Naive thymus-derived CD4-positive, alpha-beta T cell (primary cell): ENCODE measurements at regions not wholly inside any gene's neighbourhood (a gene's known extent, or its start where the extent isn't known, plus 50 kb on each side); places are given as distances from the start of the nearest gene placed in this dataset.

Source experiments
- ATAC-seq: fragments of 150-1000 bp; cut with Tn5 transposase; 2 replicates; pipeline ENCODE4 v1.10.0; 2021; ENCODE audit warnings: mild to moderate bottlenecking, moderate library complexity
- CTCF ChIA-PET: fragments of 350-600 bp; sonication (Branson Sonifier 250); formaldehyde crosslinking; loops from one replicate; lab custom pipeline; 2021; ENCODE audit warnings: antibody characterized with exemption; lab: Charles Lee
- POLR2A ChIA-PET: fragments of 350-600 bp; sonication (Branson Sonifier 250); formaldehyde crosslinking; loops from one replicate; lab custom pipeline; 2021; ENCODE audit warnings: antibody characterized with exemption, inconsistent platforms; lab: Charles Lee
- DNase-seq, 9 donors: peaks; one replicate each; pipeline versions ENCODE4 v3.0.0 to v3.0.0-alpha.2; 2020 to 2022; ENCODE audit warnings: mixed read lengths in 1 of 9
- H3K27ac ChIP-seq: one replicate; pipeline ENCODE4 v1.7.0; 2013; ENCODE audit warnings: mild to moderate bottlenecking, low read depth, low read length, moderate library complexity
- H3K27me3 ChIP-seq, 2 donors: one replicate each; pipeline ENCODE4 v1.7.0; 2013; ENCODE audit warnings: low read length in 2 of 2, mild to moderate bottlenecking in 2 of 2, moderate library complexity in 2 of 2; ENCODE audit not compliant: control insufficient read depth in 2 of 2, insufficient read depth in 2 of 2
- H3K36me3 ChIP-seq, 3 experiments: 1 replicate in 2 of 3; 2 replicates in 1 of 3; pipeline ENCODE4 v1.7.0; 2013; ENCODE audit warnings: low read length in 3 of 3, mild to moderate bottlenecking in 3 of 3, moderate library complexity in 1 of 3; ENCODE audit not compliant: insufficient read depth in 3 of 3, control insufficient read depth in 2 of 3
- H3K4me1 ChIP-seq, 2 donors: one replicate each; pipeline ENCODE4 v1.7.0; 2013; ENCODE audit warnings: low read length in 2 of 2, mild to moderate bottlenecking in 2 of 2, moderate library complexity in 1 of 2; ENCODE audit not compliant: control insufficient read depth in 2 of 2, insufficient read depth in 2 of 2
- H3K4me3 ChIP-seq: 2 replicates; pipeline ENCODE4 v1.7.0; 2013; ENCODE audit warnings: mild to moderate bottlenecking, low read length
- H3K9me3 ChIP-seq, 3 experiments: 1 replicate in 2 of 3; 2 replicates in 1 of 3; pipeline ENCODE4 v1.7.0; 2013; ENCODE audit warnings: low read length in 3 of 3; ENCODE audit not compliant: control insufficient read depth in 2 of 3
- H3K27ac Mint-ChIP-seq, 9 donors: one replicate each; pipeline ENCODE4 v1.8.0; 2020 to 2022; ENCODE audit warnings: mixed read lengths in 9 of 9, mild to moderate bottlenecking in 8 of 9, moderate library complexity in 5 of 9, inconsistent platforms in 2 of 9
- H3K27me3 Mint-ChIP-seq, 5 donors: one replicate each; pipeline ENCODE4 v1.8.0; 2021 to 2022; ENCODE audit warnings: mixed read lengths in 5 of 5, mild to moderate bottlenecking in 1 of 5
- H3K36me3 Mint-ChIP-seq, 5 donors: one replicate each; pipeline ENCODE4 v1.8.0; 2020 to 2022; ENCODE audit warnings: mixed read lengths in 5 of 5, mild to moderate bottlenecking in 3 of 5, inconsistent platforms in 1 of 5
- H3K4me1 Mint-ChIP-seq, 7 donors: one replicate each; pipeline ENCODE4 v1.8.0; 2020 to 2022; ENCODE audit warnings: mixed read lengths in 7 of 7, mild to moderate bottlenecking in 3 of 7, inconsistent platforms in 1 of 7
- H3K4me3 Mint-ChIP-seq, 10 donors: one replicate each; pipeline ENCODE4 v1.8.0; 2020 to 2022; ENCODE audit warnings: mild to moderate bottlenecking in 10 of 10, mixed read lengths in 10 of 10, moderate library complexity in 6 of 10, inconsistent platforms in 2 of 10
- H3K9me3 Mint-ChIP-seq, 11 donors: one replicate each; pipeline ENCODE4 v1.8.0; 2020 to 2022; ENCODE audit warnings: mixed read lengths in 11 of 11, mild to moderate bottlenecking in 4 of 11, inconsistent platforms in 1 of 11, moderate library complexity in 1 of 11
- intact Hi-C, 2 donors: fragments of 100-400 bp; cut with micrococcal nuclease; formaldehyde crosslinking; loops; one replicate each; pipeline ENCODE4 v1.15.1; 2023

DNA sequence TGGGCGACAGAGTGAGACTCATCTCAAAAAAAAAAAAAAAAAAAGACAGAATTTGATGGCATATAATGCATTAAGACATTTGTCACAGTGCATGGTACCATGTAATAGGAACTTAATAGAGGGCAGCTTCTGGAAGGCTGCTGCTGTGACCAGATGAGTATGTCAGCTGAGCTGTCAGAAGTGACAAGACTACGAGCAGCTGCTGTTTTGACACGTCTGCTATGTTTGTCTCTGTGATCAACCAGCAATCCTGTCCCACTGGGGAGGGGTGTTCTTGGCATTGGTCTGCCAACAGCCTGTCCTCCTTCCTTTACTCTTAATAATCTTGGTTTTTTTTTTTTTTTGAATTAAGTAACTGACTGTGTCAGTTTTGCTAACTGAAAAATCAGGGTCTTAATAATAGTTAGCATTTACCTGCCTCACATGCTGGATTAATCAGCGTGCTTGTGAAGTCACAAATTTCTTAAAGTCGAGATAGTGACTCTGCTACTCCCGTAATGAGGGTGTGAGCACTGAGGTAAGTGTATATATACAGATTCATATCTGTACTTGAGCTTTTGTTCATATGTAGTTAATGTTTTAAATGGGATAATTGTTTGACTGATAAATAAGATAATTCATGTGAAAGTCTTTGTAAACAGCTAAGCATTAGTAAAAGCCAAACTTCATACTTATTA is 152.4 kb downstream of the BMP2 start:
- intact Hi-C loops: no loop called here
- Histone ChIP-seq H3K27ac (no peak overlapping the region), H3K36me3 (no peaks in the 10 kb centered on the region), H3K4me3 (no peak overlapping the region), H3K4me1 (no peaks in the 10 kb centered on the region), H3K27me3 (no peaks in the 10 kb centered on the region), H3K9me3 (no peaks in the 10 kb centered on the region)
- CTCF ChIA-PET: no interaction called here
- ATAC-seq (no peak), DNase-seq (no peak)
- POLR2A ChIA-PET: no interaction called here
- H3K9me3 Mint-ChIP-seq: peaks cover 0 to 13% (median 4%) of the 10 kb centered on the region in 11 donors
- no peak overlapping the region for H3K27ac Mint-ChIP-seq
- H3K4me1 Mint-ChIP-seq: no peaks in the 10 kb centered on the region
- no peaks in the 10 kb centered on the region for H3K27me3 Mint-ChIP-seq
- no peak overlapping the region for H3K4me3 Mint-ChIP-seq
- H3K36me3 Mint-ChIP-seq: no peaks in the 10 kb centered on the region

DNA sequence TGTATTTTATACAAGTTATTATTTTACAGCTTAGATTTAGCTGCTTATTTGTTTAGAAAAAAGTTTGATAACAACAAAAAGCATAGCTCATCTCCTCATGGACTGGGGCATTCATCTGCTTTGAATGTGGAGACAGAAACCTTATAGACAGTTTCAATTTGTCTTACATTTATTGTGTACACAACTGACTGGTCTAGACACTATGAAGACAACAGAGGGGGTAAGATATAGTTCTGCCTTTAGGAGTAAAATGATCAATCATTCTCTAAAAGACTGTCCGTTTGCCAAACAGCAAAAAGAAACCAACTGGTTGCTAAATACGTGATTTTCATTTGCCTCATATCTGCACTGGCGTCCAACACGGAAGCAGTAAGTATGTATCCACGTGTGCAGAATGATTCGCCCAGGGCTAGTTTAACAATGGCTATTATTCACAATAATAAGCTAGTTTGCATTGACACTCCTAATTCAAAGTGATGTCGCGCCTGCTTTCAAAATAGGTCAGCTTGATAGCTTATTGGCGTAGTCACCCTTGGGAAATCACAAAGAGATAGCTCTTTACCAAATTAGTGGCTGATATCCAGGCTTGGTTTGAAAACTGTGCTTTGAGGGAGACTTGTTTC is 153.6 kb downstream of the BMP2 start:
- H3K27me3 ChIP-seq: no peaks in the 10 kb centered on the region
- intact Hi-C loops: no loop called here
- ATAC-seq (no peak), DNase-seq (no peak)
- H3K4me1 Mint-ChIP-seq: no peaks in the 10 kb centered on the region
- POLR2A ChIA-PET: no interaction called here
- no peak overlapping the region for H3K4me3 Mint-ChIP-seq
- peaks cover 0 to 9% (median 6%) of the 10 kb centered on the region in 11 donors for H3K9me3 Mint-ChIP-seq
- H3K9me3 ChIP-seq: no peaks in the 10 kb centered on the region
- H3K4me1 ChIP-seq: no peaks in the 10 kb centered on the region
- H3K36me3 Mint-ChIP-seq: no peaks in the 10 kb centered on the region
- H3K36me3 ChIP-seq: no peaks in the 10 kb centered on the region
- CTCF ChIA-PET: no interaction called here
- no peaks in the 10 kb centered on the region for H3K27me3 Mint-ChIP-seq
- H3K4me3 ChIP-seq: no peak overlapping the region
- H3K27ac Mint-ChIP-seq: no peak overlapping the region
- H3K27ac ChIP-seq: no peak overlapping the region

DNA sequence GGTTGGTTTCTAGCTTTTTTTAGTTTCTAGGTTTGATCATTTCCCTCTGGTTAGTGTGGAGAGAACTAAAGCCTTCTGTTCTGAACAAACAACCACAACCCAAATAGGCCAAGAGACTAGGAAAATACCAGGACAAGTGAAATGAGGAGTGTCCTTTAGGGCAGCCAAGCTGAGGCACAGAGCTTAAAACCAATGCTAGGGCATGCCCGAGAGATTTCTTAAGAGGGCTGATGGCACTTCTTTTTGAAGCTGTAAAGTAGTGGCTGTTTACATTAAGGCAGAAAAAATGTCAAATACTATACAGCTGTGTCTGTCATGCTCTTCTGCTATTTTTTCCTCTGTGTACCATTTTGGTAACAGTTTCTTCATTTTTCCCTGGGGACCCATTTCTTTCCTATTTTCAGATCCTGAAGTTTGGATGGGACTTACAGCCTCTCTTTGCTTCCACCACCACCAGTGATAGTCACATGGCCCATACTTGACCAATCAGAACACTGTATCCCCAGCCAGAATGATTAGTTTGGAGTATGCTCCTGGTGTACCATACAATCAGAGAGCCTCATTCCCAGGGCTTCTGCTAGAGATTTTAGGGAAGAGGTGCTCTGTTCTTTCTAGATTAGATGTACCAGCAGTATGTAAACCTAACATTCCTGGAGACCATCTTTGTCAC is 154.4 kb downstream of the BMP2 start:
- peaks cover 0 to 14% (median 6%) of the 10 kb centered on the region in 11 donors for H3K9me3 Mint-ChIP-seq
- ATAC-seq: no peak
- no peak overlapping the region for H3K4me3 Mint-ChIP-seq
- intact Hi-C loops: no loop called here
- ChIA-PET POLR2A (no interaction called here), CTCF (no interaction called here)
- Histone ChIP-seq H3K27me3 (no peaks in the 10 kb centered on the region), H3K4me1 (no peaks in the 10 kb centered on the region), H3K36me3 (no peaks in the 10 kb centered on the region), H3K9me3 (no peaks in the 10 kb centered on the region), H3K4me3 (no peak overlapping the region), H3K27ac (no peak overlapping the region)
- H3K4me1 Mint-ChIP-seq: no peaks in the 10 kb centered on the region
- no peak for DNase-seq
- no peak overlapping the region for H3K27ac Mint-ChIP-seq
- peaks cover 0 to 4% (median 0%) of the 10 kb centered on the region in 5 donors for H3K36me3 Mint-ChIP-seq
- no peaks in the 10 kb centered on the region for H3K27me3 Mint-ChIP-seq

DNA sequence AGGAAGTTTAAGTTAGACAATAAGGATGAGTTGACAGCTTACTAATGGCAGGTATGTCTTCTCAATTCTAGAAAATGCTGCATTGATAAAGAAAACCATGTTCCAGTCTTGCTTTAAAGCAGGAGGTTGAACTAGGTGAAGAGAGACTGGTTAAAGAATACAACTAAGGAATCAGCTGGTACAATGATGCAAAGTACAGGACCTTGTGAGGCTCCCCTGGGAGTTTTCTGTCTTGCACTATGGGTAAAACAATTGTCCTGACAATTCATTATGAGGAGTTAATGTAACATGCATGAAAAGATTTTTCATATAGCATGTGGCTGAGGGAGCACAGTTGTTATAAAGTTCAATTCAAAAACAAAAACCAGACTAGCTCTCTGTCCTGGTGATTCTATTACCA is 157.2 kb downstream of the BMP2 start:
- H3K36me3 Mint-ChIP-seq: peaks cover 0 to 4% (median 0%) of the 10 kb centered on the region in 5 donors
- Histone ChIP-seq H3K4me3 (no peak overlapping the region), H3K4me1 (no peaks in the 10 kb centered on the region), H3K27ac (no peak overlapping the region), H3K9me3 (no peaks in the 10 kb centered on the region), H3K36me3 (no peaks in the 10 kb centered on the region), H3K27me3 (no peaks in the 10 kb centered on the region)
- H3K9me3 Mint-ChIP-seq: peaks cover 2 to 19% (median 7%) of the 10 kb centered on the region in 11 donors
- H3K4me1 Mint-ChIP-seq: peaks cover 0 to 2% (median 0%) of the 10 kb centered on the region in 7 donors
- H3K27me3 Mint-ChIP-seq: no peaks in the 10 kb centered on the region
- POLR2A ChIA-PET: no interaction called here
- no peak for ATAC-seq
- no peak for DNase-seq
- H3K27ac Mint-ChIP-seq: no peak overlapping the region
- no peak overlapping the region for H3K4me3 Mint-ChIP-seq
- intact Hi-C loops: no loop called here
- CTCF ChIA-PET: no interaction called here

DNA sequence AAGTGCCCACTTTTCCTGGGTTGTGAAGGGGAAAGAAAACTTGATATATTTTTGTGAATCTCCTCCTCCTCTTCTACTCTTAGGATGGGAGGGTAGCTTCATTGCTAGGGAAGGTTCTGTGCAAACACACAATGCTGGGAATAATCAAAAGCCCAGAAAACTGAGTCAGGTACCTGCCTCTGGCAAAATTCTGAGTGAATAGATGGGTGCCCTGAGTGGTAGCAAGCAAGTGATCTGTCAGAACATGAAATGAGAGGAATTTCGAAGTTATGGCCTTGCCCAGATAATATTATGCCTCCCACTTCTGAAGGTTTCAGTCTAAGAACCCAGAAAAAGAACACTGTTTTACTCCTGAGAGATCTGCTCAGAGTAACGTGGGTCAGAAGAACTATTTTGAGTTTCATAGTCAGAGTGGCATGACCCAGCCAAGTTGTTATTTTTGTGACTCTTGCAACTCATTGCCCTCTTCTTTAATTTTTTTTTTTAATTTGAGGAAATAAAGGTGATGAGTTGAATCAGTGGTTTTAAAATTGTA is 158.3 kb downstream of the BMP2 start:
- Histone ChIP-seq H3K36me3 (no peaks in the 10 kb centered on the region), H3K27me3 (no peaks in the 10 kb centered on the region), H3K27ac (no peak overlapping the region), H3K4me1 (no peaks in the 10 kb centered on the region), H3K9me3 (no peaks in the 10 kb centered on the region), H3K4me3 (no peak overlapping the region)
- ATAC-seq (no peak), DNase-seq (no peak)
- Mint-ChIP-seq H3K27ac (no peak overlapping the region), H3K4me1 (peaks cover 0 to 2% (median 0%) of the 10 kb centered on the region in 7 donors), H3K36me3 (peaks cover 0 to 4% (median 0%) of the 10 kb centered on the region in 5 donors), H3K9me3 (peaks cover 2 to 19% (median 7%) of the 10 kb centered on the region in 11 donors), H3K27me3 (no peaks in the 10 kb centered on the region), H3K4me3 (no peak overlapping the region)
- CTCF ChIA-PET: no interaction called here
- POLR2A ChIA-PET: no interaction called here
- intact Hi-C loops: no loop called here

DNA sequence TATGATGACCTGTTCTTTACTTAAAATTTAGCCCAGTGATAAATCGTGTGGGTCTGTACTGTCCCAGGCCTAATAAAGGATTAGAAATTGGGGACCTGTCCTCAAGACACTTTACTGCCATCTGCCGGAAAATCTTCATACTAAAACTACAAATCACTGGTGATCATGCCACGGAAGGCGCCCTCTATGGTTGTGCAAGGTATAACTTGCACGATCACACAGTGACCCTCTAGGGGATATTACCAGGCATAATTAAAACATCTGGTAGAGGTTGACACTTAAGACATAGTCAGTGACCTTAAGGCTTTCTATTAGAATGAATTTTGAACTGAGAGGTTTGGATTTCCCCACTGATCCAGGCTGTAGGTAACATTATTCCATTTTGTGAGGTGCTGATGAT is 172.6 kb downstream of the BMP2 start:
- Mint-ChIP-seq H3K4me3 (no peak overlapping the region), H3K9me3 (peaks cover 0 to 10% (median 5%) of the 10 kb centered on the region in 11 donors), H3K4me1 (no peaks in the 10 kb centered on the region), H3K27ac (no peak overlapping the region), H3K27me3 (no peaks in the 10 kb centered on the region), H3K36me3 (no peaks in the 10 kb centered on the region)
- Histone ChIP-seq H3K9me3 (no peaks in the 10 kb centered on the region), H3K4me1 (no peaks in the 10 kb centered on the region), H3K4me3 (no peak overlapping the region), H3K27ac (no peak overlapping the region), H3K27me3 (no peaks in the 10 kb centered on the region), H3K36me3 (no peaks in the 10 kb centered on the region)
- CTCF ChIA-PET: no interaction called here
- ATAC-seq (peak; percentile 26), DNase-seq (no peak)
- intact Hi-C loops: no loop called here
- POLR2A ChIA-PET: no interaction called here
